PC-3 (cell line): ENCODE measurements at regions not wholly inside any gene's neighbourhood (a gene's known extent, or its start where the extent isn't known, plus 50 kb on each side); places are given as distances from the start of the nearest gene placed in this dataset.

Source experiments
- ATAC-seq: fragments of 200-7000 bp; cut with Tn5 transposase; 2 replicates; pipeline ENCODE4 v1.9.1; 2020; ENCODE audit warnings: mild to moderate bottlenecking, moderate library complexity
- BruUV-seq: library from RNA; stranded (reverse); fragments of 400-500 nt; replicated peaks from 2 replicates; lab custom pipeline; 2021; lab: Mats Ljungman, UMichigan
- CTCF ChIA-PET: fragments of 300-600 bp; sonication (Branson Sonifier 250); formaldehyde crosslinking; loops from one replicate; lab custom pipeline; 2022; ENCODE audit warnings: antibody characterized with exemption; lab: Charles Lee
- POLR2A ChIA-PET: fragments of 300-600 bp; sonication (Branson Sonifier 250); formaldehyde crosslinking; loops from one replicate; lab custom pipeline; 2022; ENCODE audit warnings: antibody characterized with exemption; ENCODE audit not compliant: unreplicated experiment; lab: Charles Lee
- DNase-seq: peaks from one replicate; pipeline ENCODE4 v3.0.0-alpha.2; 2015
- H2AFZ ChIP-seq: fragments of 300-600 bp; sonication (generic); 2 replicates; pipeline ENCODE4 v1.6.0; 2016; ENCODE audit warnings: antibody characterized with exemption, low read length
- H3F3A ChIP-seq: fragments of 300-600 bp; sonication (generic); one replicate; pipeline ENCODE4 v1.6.0; 2017; ENCODE audit warnings: antibody characterized with exemption, low read length, control low read depth, mild to moderate bottlenecking; ENCODE audit not compliant: unreplicated experiment
- H3K27ac ChIP-seq: fragments of 300-600 bp; sonication (generic); 2 replicates; pipeline ENCODE4 v1.5.1; 2016; ENCODE audit warnings: mild to moderate bottlenecking, low read length
- H3K27me3 ChIP-seq: fragments of 300-600 bp; sonication (generic); 2 replicates; pipeline ENCODE4 v1.6.1; 2016; ENCODE audit warnings: low read length, mixed read lengths
- H3K36me3 ChIP-seq: fragments of 300-600 bp; sonication (generic); 2 replicates; pipeline ENCODE4 v1.6.1; 2016; ENCODE audit warnings: low read depth, mixed run types, low read length, mixed read lengths
- H3K4me1 ChIP-seq: fragments of 300-600 bp; sonication (generic); 2 replicates; pipeline ENCODE4 v1.5.1; 2016; ENCODE audit warnings: low read length; ENCODE audit not compliant: insufficient read depth
- H3K4me2 ChIP-seq: fragments of 300-600 bp; sonication (generic); 2 replicates; pipeline ENCODE4 v1.6.0; 2016; ENCODE audit warnings: low read length
- H3K4me3 ChIP-seq: fragments of 300-600 bp; sonication (generic); 2 replicates; pipeline ENCODE4 v1.5.1; 2016; ENCODE audit warnings: mild to moderate bottlenecking, low read length, mixed read lengths
- H3K79me2 ChIP-seq: fragments of 300-600 bp; sonication (generic); 2 replicates; pipeline ENCODE4 v1.6.1; 2017; ENCODE audit warnings: low read length, mixed read lengths
- H3K9ac ChIP-seq: fragments of 300-600 bp; sonication (generic); 2 replicates; pipeline ENCODE4 v1.6.0; 2016; ENCODE audit warnings: mild to moderate bottlenecking, low read length
- H3K9me2 ChIP-seq: fragments of 300-600 bp; sonication (generic); replicated peaks from 2 replicates; pipeline ENCODE4 v1.6.1; 2016; ENCODE audit warnings: mixed run types, low read length, mixed read lengths
- H3K9me3 ChIP-seq: fragments of 300-600 bp; sonication (generic); 2 replicates; pipeline ENCODE4 v1.6.1; 2016; ENCODE audit warnings: low read length, mixed read lengths
- H4K20me1 ChIP-seq: fragments of 300-600 bp; sonication (generic); 2 replicates; pipeline ENCODE4 v1.6.1; 2016; ENCODE audit warnings: low read length, mixed read lengths
- EZH2 ChIP-seq: fragments of 300-600 bp; sonication (generic); IDR thresholded peaks from one replicate; pipeline ENCODE4 v1.6.1; 2017; ENCODE audit warnings: antibody characterized with exemption, mild to moderate bottlenecking, low read length; ENCODE audit not compliant: unreplicated experiment
- EZH2phosphoT487 ChIP-seq: fragments of 300-600 bp; sonication (generic); IDR thresholded peaks from 2 replicates; pipeline ENCODE4 v1.6.1; 2018; ENCODE audit warnings: mild to moderate bottlenecking, antibody characterized with exemption, low read length, borderline replicate concordance
- intact Hi-C: fragments of 100-400 bp; cut with micrococcal nuclease; formaldehyde crosslinking; loops from 2 replicates; pipeline ENCODE4 v1.9.0; 2023
- TF ChIP-seq, protein P1 (sequence below): fragments of 300-600 bp; sonication (generic); conservative IDR thresholded peaks from 2 replicates; pipeline ENCODE4 v1.5.1; 2017; ENCODE audit warnings: antibody characterized with exemption, low read depth, mild to moderate bottlenecking, low read length

- Histone ChIP-seq H3K4me1 (no peaks in the 10 kb centered on the region), H3F3A (no peaks in the 10 kb centered on the region), H3K36me3 (no peaks in the 10 kb centered on the region), H3K27ac (no peak overlapping the region), H3K9ac (no peak overlapping the region), H3K9me2 (no peaks in the 10 kb centered on the region), H2AFZ (no peak overlapping the region), H3K4me2 (no peak overlapping the region), H3K79me2 (no peaks in the 10 kb centered on the region), H3K9me3 (no peaks in the 10 kb centered on the region), H3K27me3 (peaks cover 50% of the 10 kb centered on the region), H4K20me1 (no peaks in the 10 kb centered on the region), H3K4me3 (no peak overlapping the region)
- intact Hi-C loops = no loop called here
- no peak for TF ChIP-seq EZH2phosphoT487
- TF ChIP-seq EZH2 = no peak
- TF ChIP-seq, protein P1, sequence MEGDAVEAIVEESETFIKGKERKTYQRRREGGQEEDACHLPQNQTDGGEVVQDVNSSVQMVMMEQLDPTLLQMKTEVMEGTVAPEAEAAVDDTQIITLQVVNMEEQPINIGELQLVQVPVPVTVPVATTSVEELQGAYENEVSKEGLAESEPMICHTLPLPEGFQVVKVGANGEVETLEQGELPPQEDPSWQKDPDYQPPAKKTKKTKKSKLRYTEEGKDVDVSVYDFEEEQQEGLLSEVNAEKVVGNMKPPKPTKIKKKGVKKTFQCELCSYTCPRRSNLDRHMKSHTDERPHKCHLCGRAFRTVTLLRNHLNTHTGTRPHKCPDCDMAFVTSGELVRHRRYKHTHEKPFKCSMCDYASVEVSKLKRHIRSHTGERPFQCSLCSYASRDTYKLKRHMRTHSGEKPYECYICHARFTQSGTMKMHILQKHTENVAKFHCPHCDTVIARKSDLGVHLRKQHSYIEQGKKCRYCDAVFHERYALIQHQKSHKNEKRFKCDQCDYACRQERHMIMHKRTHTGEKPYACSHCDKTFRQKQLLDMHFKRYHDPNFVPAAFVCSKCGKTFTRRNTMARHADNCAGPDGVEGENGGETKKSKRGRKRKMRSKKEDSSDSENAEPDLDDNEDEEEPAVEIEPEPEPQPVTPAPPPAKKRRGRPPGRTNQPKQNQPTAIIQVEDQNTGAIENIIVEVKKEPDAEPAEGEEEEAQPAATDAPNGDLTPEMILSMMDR = no peak
- ChIA-PET POLR2A (no interaction called here), CTCF (no interaction called here)
- BruUV-seq = no TSS peak
- DNase-seq (no peak), ATAC-seq (no peak)
Measured at GRCh38 chr13:112260108-112261055, 115.8 kb upstream of the SPACA7 start.

DNA sequence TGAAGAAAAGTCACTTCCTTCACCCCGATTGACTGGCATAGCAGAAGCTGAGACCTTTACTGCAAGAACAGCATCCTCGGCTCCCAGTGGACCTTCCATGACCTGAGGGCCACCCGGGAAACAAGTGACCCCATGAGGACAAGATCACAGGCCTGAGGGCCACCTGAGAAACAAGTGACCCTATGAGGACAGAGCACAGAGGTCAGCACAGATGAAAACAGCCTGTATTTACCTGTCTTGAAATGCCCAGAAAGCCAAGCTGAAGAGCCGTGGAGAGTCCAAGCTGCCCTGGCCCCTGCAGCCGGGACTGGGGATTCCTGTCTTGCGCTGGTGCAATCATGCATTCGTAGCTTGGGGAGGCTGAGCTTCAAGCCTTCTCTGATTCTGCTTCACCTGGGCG lies 114.2 kb upstream of the SPACA7 start:
- Histone ChIP-seq H3K27ac (no peak overlapping the region), H3K36me3 (no peaks in the 10 kb centered on the region), H3K79me2 (no peaks in the 10 kb centered on the region), H3K27me3 (peaks cover 34% of the 10 kb centered on the region), H3F3A (no peaks in the 10 kb centered on the region), H2AFZ (no peak overlapping the region), H3K9me3 (no peaks in the 10 kb centered on the region), H3K4me1 (no peaks in the 10 kb centered on the region), H3K9me2 (no peaks in the 10 kb centered on the region), H4K20me1 (no peaks in the 10 kb centered on the region), H3K4me2 (no peak overlapping the region), H3K9ac (no peak overlapping the region), H3K4me3 (no peak overlapping the region)
- DNase-seq = no peak
- BruUV-seq = no TSS peak
- intact Hi-C loops = no loop called here
- ChIA-PET POLR2A (no interaction called here), CTCF (no interaction called here)
- TF ChIP-seq EZH2phosphoT487 = no peak
- no peak for ATAC-seq

DNA sequence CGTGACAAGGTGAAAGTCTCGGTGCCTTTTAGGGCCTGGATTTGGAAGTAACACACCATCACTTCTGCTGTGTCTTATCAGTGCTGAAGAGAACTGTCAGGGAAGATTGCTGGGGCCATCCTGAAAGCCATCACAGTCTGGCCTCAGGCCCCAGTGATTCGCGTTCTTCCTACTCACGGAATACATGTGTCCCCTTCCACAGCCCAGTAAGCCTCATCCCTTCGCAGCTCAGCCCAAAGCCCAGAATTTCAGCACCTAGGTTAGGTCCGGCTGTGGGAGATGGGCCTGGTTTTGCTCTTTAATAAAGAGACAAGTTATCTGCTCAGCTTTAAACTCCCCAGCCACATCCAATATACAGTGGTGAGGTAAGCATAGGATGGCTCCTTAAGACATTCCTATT lies 113.0 kb upstream of the SPACA7 start:
- Histone ChIP-seq H3F3A (no peaks in the 10 kb centered on the region), H3K4me1 (no peaks in the 10 kb centered on the region), H3K4me3 (no peak overlapping the region), H3K79me2 (no peaks in the 10 kb centered on the region), H3K27me3 (peaks cover 27% of the 10 kb centered on the region), H3K9ac (no peak overlapping the region), H4K20me1 (no peaks in the 10 kb centered on the region), H3K36me3 (no peaks in the 10 kb centered on the region), H2AFZ (no peak overlapping the region), H3K27ac (no peak overlapping the region), H3K4me2 (no peak overlapping the region), H3K9me3 (no peaks in the 10 kb centered on the region), H3K9me2 (no peaks in the 10 kb centered on the region)
- TF ChIP-seq EZH2 (no peak), EZH2phosphoT487 (no peak)
- TF ChIP-seq, protein P1 = no peak
- ATAC-seq (no peak), DNase-seq (no peak)
- POLR2A ChIA-PET = no interaction called here
- CTCF ChIA-PET = no interaction called here
- intact Hi-C loops = no loop called here
- BruUV-seq = no TSS peak
